GM12865 (cell line): ENCODE measurements at regions not wholly inside any gene's neighbourhood (a gene's known extent, or its start where the extent isn't known, plus 50 kb on each side); places are given as distances from the start of the nearest gene placed in this dataset.

Experiments
- DNase-seq: peaks from one replicate; pipeline ENCODE4 v3.0.0; 2010; ENCODE audit warnings: low read depth
- H3K4me3 ChIP-seq: 2 replicates; pipeline ENCODE4 v1.5.1; 2011; ENCODE audit warnings: mild to moderate bottlenecking, low read depth, low read length, control low read depth
- CTCF ChIP-seq: IDR thresholded peaks from 2 replicates; pipeline ENCODE4 v1.5.1; 2011; ENCODE audit warnings: low read length, control low read depth, low read depth, inconsistent platforms; ENCODE audit not compliant: insufficient read depth; ENCODE audit errors: missing control alignments

DNA sequence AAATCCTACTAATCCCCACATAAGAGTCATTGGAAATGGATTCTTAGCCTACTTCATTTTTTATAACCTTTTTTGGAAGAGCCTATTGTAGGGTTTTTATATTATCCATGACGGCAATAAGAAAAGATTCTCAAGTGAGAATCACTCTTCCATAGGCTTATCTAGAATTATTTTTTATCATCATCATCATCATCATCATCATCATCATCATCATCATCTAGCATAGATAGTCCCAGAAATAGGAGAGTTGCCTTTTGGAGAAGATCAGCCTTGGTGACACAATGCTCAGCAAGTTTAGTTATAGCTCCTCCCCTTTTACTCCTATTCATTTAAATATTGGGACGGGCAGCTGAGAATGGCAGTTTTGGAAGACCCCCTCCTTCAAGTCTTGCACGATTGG, 359.1 kb upstream of the SLC35B3 start:
- TF ChIP-seq CTCF: no peak
- no peak for DNase-seq
- no peak overlapping the region for H3K4me3 ChIP-seq

GRCh38 chr6:8789878-8790277, 354.5 kb upstream of the SLC35B3 start:
- no peak overlapping the region for H3K4me3 ChIP-seq
- DNase-seq: no peak
- TF ChIP-seq CTCF: no peak

DNA sequence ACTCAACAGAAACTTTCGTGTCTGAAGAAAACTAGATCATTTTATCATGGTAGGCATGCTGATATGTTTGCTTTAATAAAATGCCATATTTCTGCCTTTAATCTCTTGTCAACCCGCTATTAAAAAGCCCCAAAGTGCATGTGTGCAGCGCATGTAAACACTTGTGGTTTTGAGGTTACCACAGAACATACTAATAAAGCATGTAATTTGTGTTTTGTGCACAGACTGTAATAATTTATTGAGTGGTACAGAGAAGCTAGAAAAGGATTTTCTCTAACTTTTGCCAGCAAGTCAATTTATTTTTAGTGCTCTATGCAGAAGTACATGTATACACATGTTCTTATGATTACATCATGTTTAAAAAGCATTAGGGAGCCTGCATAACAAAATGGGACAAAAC, 349.9 kb upstream of the SLC35B3 start:
- no peak for TF ChIP-seq CTCF
- H3K4me3 ChIP-seq: no peak overlapping the region
- DNase-seq: no peak

DNA sequence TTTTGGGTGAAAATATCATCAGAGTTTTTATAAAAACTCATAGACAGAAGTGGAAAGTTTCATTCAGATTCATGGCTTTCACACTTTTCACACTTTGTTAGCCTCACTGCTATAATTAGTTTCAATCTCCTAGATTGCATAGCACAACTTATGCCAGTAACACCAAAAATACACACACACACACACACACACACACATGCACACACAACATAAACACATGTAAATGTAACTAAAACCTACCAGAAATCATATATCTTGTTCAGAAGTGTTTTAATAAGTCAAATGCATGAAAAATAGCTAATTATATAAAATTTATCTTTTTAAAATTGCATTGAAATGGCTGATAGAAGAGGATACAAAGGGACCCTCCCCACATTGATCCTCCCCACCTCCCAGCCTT, 347.8 kb upstream of the SLC35B3 start:
- no peak for TF ChIP-seq CTCF
- DNase-seq: no peak
- H3K4me3 ChIP-seq: no peak overlapping the region

- no peak for DNase-seq
- no peak for TF ChIP-seq CTCF
- no peak overlapping the region for H3K4me3 ChIP-seq
Measured at GRCh38 chr6:8780653-8781052, 345.3 kb upstream of the SLC35B3 start.

DNA sequence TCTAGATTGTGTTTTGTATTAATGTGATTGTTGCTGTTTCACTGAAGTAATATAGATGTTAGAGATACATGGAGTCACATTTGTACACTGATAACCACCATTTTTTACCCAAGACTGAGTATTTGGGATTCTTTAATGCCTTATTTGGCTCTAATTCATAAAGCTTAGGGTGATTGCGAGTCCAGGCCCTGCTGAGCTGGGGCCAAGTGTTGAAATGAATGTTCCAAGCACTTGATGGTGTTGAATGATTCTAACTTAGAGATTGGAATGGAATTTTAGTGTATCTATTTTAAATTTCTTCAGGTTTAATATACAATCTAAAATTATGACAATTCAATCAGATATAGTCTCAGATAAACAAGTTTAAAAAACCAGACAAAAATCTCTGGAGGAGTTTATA, 329.4 kb upstream of the SLC35B3 start:
- no peak for DNase-seq
- TF ChIP-seq CTCF: no peak
- no peak overlapping the region for H3K4me3 ChIP-seq

GRCh38 chr6:8760951-8761350, 325.6 kb upstream of the SLC35B3 start:
- TF ChIP-seq CTCF: no peak
- H3K4me3 ChIP-seq: no peak overlapping the region
- no peak for DNase-seq
